ENCODE measurements at regions not wholly inside any gene's neighbourhood (a gene's known extent, or its start where the extent isn't known, plus 50 kb on each side); places are given as distances from the start of the nearest gene placed in this dataset.

DNA sequence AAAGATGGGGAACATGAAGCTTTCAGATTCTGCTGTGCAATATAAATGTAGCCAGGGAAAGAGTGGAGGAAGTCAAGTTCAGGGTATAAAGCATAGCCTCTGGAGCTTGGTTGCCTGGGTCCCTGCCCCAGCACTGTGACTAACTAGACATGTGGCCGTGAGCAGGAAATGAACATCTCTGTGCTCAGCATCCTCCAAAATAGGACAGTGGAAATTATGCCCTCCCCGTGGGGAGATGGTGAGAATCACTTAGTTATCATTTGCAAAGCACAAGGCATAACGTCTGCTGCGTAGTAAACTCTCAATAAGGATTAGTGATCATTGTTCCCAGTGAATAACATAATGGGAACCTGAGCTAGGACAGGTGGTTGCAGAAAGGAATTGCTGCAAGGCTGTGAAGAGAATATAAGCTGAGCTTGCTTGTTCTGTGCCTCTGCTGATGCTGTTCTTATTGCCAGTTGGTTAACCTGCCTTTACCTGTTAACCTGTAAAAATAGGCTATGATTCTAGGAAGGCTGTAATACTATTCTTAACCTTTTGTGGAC, 441.0 kb downstream of the COG6 start:
- Mint-ChIP-seq H3K4me1 (peaks cover 8% of the 10 kb centered on the region), H3K27ac (ENCODE audit: unreplicated experiment) (no peak overlapping the region), H3K27me3 (ENCODE audit: low read depth) (no peaks in the 10 kb centered on the region), H3K9me3 (peaks cover 13% of the 10 kb centered on the region), H3K36me3 (ENCODE audit: low read depth) (peaks cover 5% of the 10 kb centered on the region), H3K4me3 (no peak overlapping the region)
- TF ChIP-seq, protein P1, sequence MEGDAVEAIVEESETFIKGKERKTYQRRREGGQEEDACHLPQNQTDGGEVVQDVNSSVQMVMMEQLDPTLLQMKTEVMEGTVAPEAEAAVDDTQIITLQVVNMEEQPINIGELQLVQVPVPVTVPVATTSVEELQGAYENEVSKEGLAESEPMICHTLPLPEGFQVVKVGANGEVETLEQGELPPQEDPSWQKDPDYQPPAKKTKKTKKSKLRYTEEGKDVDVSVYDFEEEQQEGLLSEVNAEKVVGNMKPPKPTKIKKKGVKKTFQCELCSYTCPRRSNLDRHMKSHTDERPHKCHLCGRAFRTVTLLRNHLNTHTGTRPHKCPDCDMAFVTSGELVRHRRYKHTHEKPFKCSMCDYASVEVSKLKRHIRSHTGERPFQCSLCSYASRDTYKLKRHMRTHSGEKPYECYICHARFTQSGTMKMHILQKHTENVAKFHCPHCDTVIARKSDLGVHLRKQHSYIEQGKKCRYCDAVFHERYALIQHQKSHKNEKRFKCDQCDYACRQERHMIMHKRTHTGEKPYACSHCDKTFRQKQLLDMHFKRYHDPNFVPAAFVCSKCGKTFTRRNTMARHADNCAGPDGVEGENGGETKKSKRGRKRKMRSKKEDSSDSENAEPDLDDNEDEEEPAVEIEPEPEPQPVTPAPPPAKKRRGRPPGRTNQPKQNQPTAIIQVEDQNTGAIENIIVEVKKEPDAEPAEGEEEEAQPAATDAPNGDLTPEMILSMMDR (conservative IDR thresholded peaks at IDR 0.05), result no peak
- no peak for DNase-seq (ENCODE audit: low read depth, low spot score)

DNA sequence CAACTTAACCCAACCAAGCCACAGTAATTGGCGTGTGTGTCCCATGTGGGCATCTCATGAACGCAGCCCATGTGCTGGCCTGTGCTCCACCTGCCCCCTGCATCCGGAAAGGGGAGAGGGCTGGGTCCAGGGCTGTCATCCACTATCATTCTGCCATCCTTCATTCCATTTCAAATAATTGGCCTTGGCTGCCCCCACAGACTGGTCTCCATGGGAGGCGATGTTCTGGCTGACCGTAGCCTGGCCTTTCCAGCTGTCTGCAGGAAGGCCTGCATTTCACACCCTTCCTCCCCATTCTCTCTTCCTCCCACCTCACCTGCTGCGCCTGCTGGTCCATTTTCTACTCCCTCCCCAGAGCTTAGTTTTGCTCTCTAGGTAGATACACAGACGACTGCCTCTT, 442.8 kb downstream of the COG6 start:
- no peaks in the 10 kb centered on the region for H3K27me3 Mint-ChIP-seq (ENCODE audit: low read depth)

DNA sequence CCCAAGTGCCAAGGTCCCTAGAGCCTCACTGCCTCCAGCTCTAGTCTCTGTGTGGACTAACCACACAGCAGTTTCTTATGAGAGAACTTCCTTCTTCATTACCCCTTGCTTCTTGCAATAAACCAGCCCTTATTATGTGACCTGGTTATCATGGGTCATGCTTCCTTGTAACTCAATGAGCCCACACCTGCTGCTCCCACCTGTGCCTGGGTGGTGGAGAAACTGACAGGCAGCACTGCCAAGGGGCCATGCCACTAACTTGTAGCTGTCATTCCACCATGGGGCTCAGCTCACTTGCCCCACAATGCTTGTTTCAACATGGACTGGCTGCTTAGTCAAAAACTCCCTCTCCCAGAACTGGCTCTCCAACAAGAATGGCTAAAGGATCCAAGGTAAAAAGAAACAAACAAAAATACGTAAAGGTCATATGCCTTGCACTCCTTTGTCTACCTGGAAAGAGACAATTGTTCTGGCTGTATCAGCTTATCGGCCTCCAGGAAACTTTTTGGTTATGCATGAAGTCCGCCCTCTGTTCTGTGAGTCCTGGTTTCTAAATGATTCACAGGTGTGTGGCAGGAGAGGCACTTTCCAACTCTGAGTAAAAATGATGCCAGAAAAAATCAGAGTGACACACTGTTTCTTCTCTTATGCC, 446.4 kb downstream of the COG6 start:
- H3K36me3 Mint-ChIP-seq (ENCODE audit: low read depth), result peaks cover 5% of the 10 kb centered on the region
- no peaks in the 10 kb centered on the region for H3K27me3 Mint-ChIP-seq (ENCODE audit: low read depth)
- no peak overlapping the region for H3K4me3 Mint-ChIP-seq
- H3K9me3 Mint-ChIP-seq, result peaks cover 13% of the 10 kb centered on the region
- TF ChIP-seq, protein P1 (conservative IDR thresholded peaks at IDR 0.05), result no peak
- no peak for DNase-seq (ENCODE audit: low read depth, low spot score)
- H3K27ac Mint-ChIP-seq (ENCODE audit: unreplicated experiment), result no peak overlapping the region
- H3K4me1 Mint-ChIP-seq, result no peaks in the 10 kb centered on the region

More for the DNA sequence above, 442.8 kb downstream of the COG6 start:
- H3K4me1 Mint-ChIP-seq, result peaks cover 8% of the 10 kb centered on the region
- H3K9me3 Mint-ChIP-seq, result peaks cover 13% of the 10 kb centered on the region
- no peak overlapping the region for H3K4me3 Mint-ChIP-seq
- no peak for DNase-seq (ENCODE audit: low read depth, low spot score)
- peaks cover 5% of the 10 kb centered on the region for H3K36me3 Mint-ChIP-seq (ENCODE audit: low read depth)
- no peak overlapping the region for H3K27ac Mint-ChIP-seq (ENCODE audit: unreplicated experiment)
- TF ChIP-seq, protein P1 (conservative IDR thresholded peaks at IDR 0.05), result no peak

DNA sequence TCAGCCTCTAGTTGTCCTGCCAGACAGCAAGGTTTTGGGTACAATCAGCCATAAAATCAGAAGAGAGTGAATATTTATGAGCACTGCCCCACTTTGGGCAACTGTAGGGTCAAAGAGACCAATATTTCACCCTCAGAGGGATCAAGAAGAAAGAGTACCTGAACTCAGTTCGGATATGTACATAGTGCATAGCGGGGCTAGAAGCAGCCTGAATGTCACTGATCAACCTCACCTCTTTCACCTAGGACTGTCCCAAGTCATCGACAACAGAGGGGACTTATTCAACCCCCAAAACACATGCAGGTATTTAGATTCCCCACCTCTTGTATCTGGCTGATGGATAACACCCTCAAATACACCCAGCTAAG, 446.9 kb downstream of the COG6 start:
- no peak for DNase-seq (ENCODE audit: low read depth, low spot score)
- peaks cover 13% of the 10 kb centered on the region for H3K9me3 Mint-ChIP-seq
- H3K36me3 Mint-ChIP-seq (ENCODE audit: low read depth), result peaks cover 5% of the 10 kb centered on the region
- no peak overlapping the region for H3K27ac Mint-ChIP-seq (ENCODE audit: unreplicated experiment)
- H3K27me3 Mint-ChIP-seq (ENCODE audit: low read depth), result no peaks in the 10 kb centered on the region
- H3K4me1 Mint-ChIP-seq, result no peaks in the 10 kb centered on the region
- no peak overlapping the region for H3K4me3 Mint-ChIP-seq
- TF ChIP-seq, protein P1 (conservative IDR thresholded peaks at IDR 0.05), result no peak

DNA sequence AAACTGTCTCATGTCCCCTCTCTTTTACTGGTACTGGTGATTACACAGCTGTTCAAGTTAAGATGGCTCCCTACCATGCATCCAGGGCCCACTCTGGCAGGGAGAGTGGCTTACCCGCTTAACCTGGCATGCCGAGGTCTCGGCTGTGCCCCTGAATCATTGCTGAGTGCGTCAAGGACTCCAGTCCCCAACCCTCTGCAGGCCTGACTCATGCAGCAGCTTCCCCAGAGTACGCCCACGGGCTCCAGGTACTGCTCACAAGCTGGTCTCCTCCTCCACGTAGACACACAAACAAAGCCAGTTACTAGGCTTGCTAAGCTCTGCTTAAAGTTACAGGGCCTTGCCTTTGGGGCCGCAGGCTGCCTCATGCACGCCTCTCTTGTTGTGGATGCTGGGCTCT, 447.4 kb downstream of the COG6 start:
- no peak for DNase-seq (ENCODE audit: low read depth, low spot score)
- TF ChIP-seq, protein P1 (conservative IDR thresholded peaks at IDR 0.05), result no peak
- peaks cover 13% of the 10 kb centered on the region for H3K9me3 Mint-ChIP-seq
- H3K27me3 Mint-ChIP-seq (ENCODE audit: low read depth), result no peaks in the 10 kb centered on the region
- H3K4me3 Mint-ChIP-seq, result no peak overlapping the region
- no peak overlapping the region for H3K27ac Mint-ChIP-seq (ENCODE audit: unreplicated experiment)
- H3K4me1 Mint-ChIP-seq, result no peaks in the 10 kb centered on the region
- H3K36me3 Mint-ChIP-seq (ENCODE audit: low read depth), result peaks cover 5% of the 10 kb centered on the region

Data from neural crest cell (in vitro differentiated cells).